Panc1 (cell line): ENCODE measurements at regions not wholly inside any gene's neighbourhood (a gene's known extent, or its start where the extent isn't known, plus 50 kb on each side); places are given as distances from the start of the nearest gene placed in this dataset.

Source experiments
- ATAC-seq: fragments of 200-7000 bp; cut with Tn5 transposase; 2 replicates; pipeline ENCODE4 v1.9.1; 2020; ENCODE audit warnings: mild to moderate bottlenecking, moderate library complexity
- BruUV-seq: library from RNA; stranded (reverse); fragments of 400-500 nt; replicated peaks from 2 replicates; lab custom pipeline; 2021; lab: Mats Ljungman, UMichigan
- CTCF ChIA-PET: fragments of 300-600 bp; sonication (Branson Sonifier 250); formaldehyde crosslinking; loops from one replicate; lab custom pipeline; 2022; ENCODE audit warnings: antibody characterized with exemption; lab: Charles Lee
- POLR2A ChIA-PET: fragments of 300-600 bp; sonication (Branson Sonifier 250); formaldehyde crosslinking; loops from one replicate; lab custom pipeline; 2022; ENCODE audit warnings: antibody characterized with exemption; lab: Charles Lee
- DNase-seq: peaks from one replicate; pipeline ENCODE4 v3.0.0-alpha.2; 2010; ENCODE audit warnings: low read depth, low spot score
- H3K27ac ChIP-seq: 2 replicates; pipeline ENCODE4 v1.5.1; 2011; ENCODE audit warnings: mild to moderate bottlenecking, low read length, inconsistent platforms
- H3K27me3 ChIP-seq: fragments of 200-500 bp; sonication (Bioruptor generic); 2 replicates; pipeline ENCODE4 v1.6.0; 2014; ENCODE audit warnings: low read length, inconsistent platforms; ENCODE audit not compliant: control insufficient read depth, insufficient read depth
- H3K36me3 ChIP-seq: fragments of 200-500 bp; sonication (Bioruptor generic); 2 replicates; pipeline ENCODE4 v1.5.1; 2014; ENCODE audit warnings: inconsistent platforms, mild to moderate bottlenecking, low read length, moderate library complexity; ENCODE audit not compliant: control insufficient read depth, insufficient read depth
- H3K4me1 ChIP-seq: 2 replicates; pipeline ENCODE4 v1.5.1; 2011; ENCODE audit warnings: inconsistent platforms, mild to moderate bottlenecking, low read length, moderate library complexity; ENCODE audit not compliant: control insufficient read depth, insufficient read depth
- H3K4me3 ChIP-seq, 2 experiments: 2 replicates each; pipeline ENCODE4 v1.5.1; 2011 to 2012; ENCODE audit warnings: low read depth in 2 of 2, low read length in 2 of 2, mild to moderate bottlenecking in 2 of 2, inconsistent platforms in 1 of 2, moderate library complexity in 1 of 2
- H3K9me3 ChIP-seq: fragments of 200-500 bp; sonication (Bioruptor generic); 2 replicates; pipeline ENCODE4 v1.5.1; 2014; ENCODE audit warnings: low read depth, mild to moderate bottlenecking, inconsistent platforms, low read length, moderate library complexity; ENCODE audit not compliant: control insufficient read depth, insufficient read depth
- CTCF ChIP-seq: fragments of 450-650 bp; IDR thresholded peaks from 2 replicates; pipeline ENCODE4 v1.5.1; 2017; ENCODE audit warnings: mild to moderate bottlenecking
- POLR2AphosphoS5 ChIP-seq: IDR thresholded peaks from 2 replicates; pipeline ENCODE4 v1.6.1; 2012; ENCODE audit warnings: mild to moderate bottlenecking, low read depth, low read length, moderate library complexity
- REST ChIP-seq, 2 experiments: IDR thresholded peaks; 2 replicates each; pipeline ENCODE4 v1.6.1; 2011 to 2012; ENCODE audit warnings: low read depth in 2 of 2, control low read depth in 1 of 2, low read length in 1 of 2, mild to moderate bottlenecking in 1 of 2, moderate library complexity in 1 of 2; ENCODE audit not compliant: insufficient read depth in 1 of 2
- SIN3A ChIP-seq: IDR thresholded peaks from 2 replicates; pipeline ENCODE4 v1.6.1; 2012; ENCODE audit warnings: low read depth, mild to moderate bottlenecking, low read length, moderate library complexity, borderline replicate concordance; ENCODE audit not compliant: insufficient read depth
- TCF7L2 ChIP-seq: IDR thresholded peaks from 2 replicates; pipeline ENCODE4 v1.6.1; 2011; ENCODE audit warnings: mild to moderate bottlenecking, low read depth, low read length, inconsistent platforms
- in situ Hi-C: cut with HindIII; loops from 2 replicates; pipeline ENCODE4 v1.10.0; 2016; ENCODE audit warnings: low sequenced_read_pairs, low pct_unique_long_range_greater_than_20kb
- intact Hi-C: fragments of 100-400 bp; cut with micrococcal nuclease; formaldehyde crosslinking; loops from one replicate; pipeline ENCODE4 v1.10.0; 2022; ENCODE audit not compliant: unreplicated experiment

- intact Hi-C loops (no loop called here), in situ Hi-C loops (no loop called here)
- Histone ChIP-seq H3K27ac (no peak overlapping the region), H3K9me3 (no peaks in the 10 kb centered on the region), H3K36me3 (no peaks in the 10 kb centered on the region), H3K4me1 (no peaks in the 10 kb centered on the region), H3K4me3 (no peak overlapping the region), H3K27me3 (no peaks in the 10 kb centered on the region)
- CTCF ChIA-PET = no interaction called here
- TF ChIP-seq CTCF = no peak
- no peak for TF ChIP-seq TCF7L2
- no peak for TF ChIP-seq SIN3A
- TF ChIP-seq POLR2AphosphoS5 = no peak
- no peak for TF ChIP-seq REST (IDR thresholded peaks at IDR 0.05; ENCODE audit: insufficient read depth in 1 of 2, low read depth in 2 of 2, low read length in 1 of 2)
- DNase-seq = no peak
- POLR2A ChIA-PET = no interaction called here
- ATAC-seq = no peak
- no TSS peak for BruUV-seq
These were observed 241.9 kb downstream of the IRX1 start for GRCh38 chr5:3837506-3837905.

- H3K27me3 ChIP-seq = no peaks in the 10 kb centered on the region
- no peak overlapping the region for H3K27ac ChIP-seq
- no peaks in the 10 kb centered on the region for H3K9me3 ChIP-seq
- DNase-seq = no peak
- CTCF ChIA-PET = no interaction called here
- ATAC-seq = no peak
- no peak overlapping the region for H3K4me3 ChIP-seq
- POLR2A ChIA-PET = no interaction called here
- H3K4me1 ChIP-seq = no peaks in the 10 kb centered on the region
- no peaks in the 10 kb centered on the region for H3K36me3 ChIP-seq
- intact Hi-C loops (no loop called here), in situ Hi-C loops (no loop called here)
- no TSS peak for BruUV-seq
- TF ChIP-seq CTCF = no peak
- TF ChIP-seq REST (IDR thresholded peaks at IDR 0.05; ENCODE audit: insufficient read depth in 1 of 2, low read depth in 2 of 2, low read length in 1 of 2) = no peak
- TF ChIP-seq TCF7L2 = no peak
- TF ChIP-seq SIN3A = no peak
- no peak for TF ChIP-seq POLR2AphosphoS5
These were observed 243.5 kb downstream of the IRX1 start for GRCh38 chr5:3839151-3839550.
